ENCODE measurements at regions not wholly inside any gene's neighbourhood (a gene's known extent, or its start where the extent isn't known, plus 50 kb on each side); places are given as distances from the start of the nearest gene placed in this dataset.
A peak's percentile ranks its signal among the peaks of the same experiment; 100 is the strongest.

- Histone ChIP-seq H3K9me3 (ENCODE audit: control insufficient read depth, low read depth, low read length) (no peaks in the 10 kb centered on the region), H3K9ac (ENCODE audit: control insufficient read depth, extremely low read depth, insufficient read depth, low read length) (no peak overlapping the region), H3K27ac (ENCODE audit: control insufficient read depth, insufficient read depth, low read length) (peak overlapping the region; percentile 42), H3K4me3 (ENCODE audit: control insufficient read depth in 2 of 3, extremely low read depth in 1 of 3, insufficient read depth in 2 of 3, low read depth in 1 of 3, low read length in 3 of 3) (peak overlapping the region in 1 of 3 experiments; percentile 18), H3K79me2 (ENCODE audit: control insufficient read depth, insufficient read depth, low read length) (no peaks in the 10 kb centered on the region), H3K9me1 (ENCODE audit: control insufficient read depth, extremely low read depth, insufficient read depth, low read length) (no peaks in the 10 kb centered on the region), H3K4me1 (ENCODE audit: control insufficient read depth, extremely low read depth, insufficient read depth, low read length) (peaks cover 26% of the 10 kb centered on the region), H3K4me2 (ENCODE audit: control insufficient read depth, extremely low read depth, insufficient read depth, low read depth, low read length) (peak overlapping the region; percentile 37), H3K27me3 (ENCODE audit: control insufficient read depth, extremely low read depth, insufficient read depth, low read length) (no peaks in the 10 kb centered on the region), H4K20me1 (ENCODE audit: control insufficient read depth, extremely low read depth, insufficient read depth, low read length) (no peaks in the 10 kb centered on the region), H3K36me3 (ENCODE audit: control insufficient read depth in 2 of 2, extremely low read depth in 1 of 2, insufficient read depth in 2 of 2, low read length in 2 of 2) (no peaks in the 10 kb centered on the region), H2AFZ (ENCODE audit: control insufficient read depth, low read length) (peak overlapping the region; percentile 65)
- TF ChIP-seq EZH2 (IDR thresholded peaks at IDR 0.05; ENCODE audit: low read length) = no peak
- TF ChIP-seq, protein P1, sequence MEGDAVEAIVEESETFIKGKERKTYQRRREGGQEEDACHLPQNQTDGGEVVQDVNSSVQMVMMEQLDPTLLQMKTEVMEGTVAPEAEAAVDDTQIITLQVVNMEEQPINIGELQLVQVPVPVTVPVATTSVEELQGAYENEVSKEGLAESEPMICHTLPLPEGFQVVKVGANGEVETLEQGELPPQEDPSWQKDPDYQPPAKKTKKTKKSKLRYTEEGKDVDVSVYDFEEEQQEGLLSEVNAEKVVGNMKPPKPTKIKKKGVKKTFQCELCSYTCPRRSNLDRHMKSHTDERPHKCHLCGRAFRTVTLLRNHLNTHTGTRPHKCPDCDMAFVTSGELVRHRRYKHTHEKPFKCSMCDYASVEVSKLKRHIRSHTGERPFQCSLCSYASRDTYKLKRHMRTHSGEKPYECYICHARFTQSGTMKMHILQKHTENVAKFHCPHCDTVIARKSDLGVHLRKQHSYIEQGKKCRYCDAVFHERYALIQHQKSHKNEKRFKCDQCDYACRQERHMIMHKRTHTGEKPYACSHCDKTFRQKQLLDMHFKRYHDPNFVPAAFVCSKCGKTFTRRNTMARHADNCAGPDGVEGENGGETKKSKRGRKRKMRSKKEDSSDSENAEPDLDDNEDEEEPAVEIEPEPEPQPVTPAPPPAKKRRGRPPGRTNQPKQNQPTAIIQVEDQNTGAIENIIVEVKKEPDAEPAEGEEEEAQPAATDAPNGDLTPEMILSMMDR (optimal IDR thresholded peaks at IDR 0.05 in 1 of 3, IDR thresholded peaks at IDR 0.05 in 1 of 3, conservative IDR thresholded peaks at IDR 0.05 in 1 of 3; ENCODE audit: extremely low read depth in 1 of 3, insufficient read depth in 2 of 3, low read length in 3 of 3) = no peak
- peak; percentile 66 for DNase-seq (ENCODE audit: low read depth, low spot score)
- dilution Hi-C loops (cut with MboI; ENCODE audit: extremely low pct_ligation_motif_present, low sequenced_read_pairs) = no loop called here
- peak; percentile 74 for FAIRE-seq
Measured at GRCh38 chr12:24226745-24227350, 277.4 kb upstream of the SOX5 start.

DNA sequence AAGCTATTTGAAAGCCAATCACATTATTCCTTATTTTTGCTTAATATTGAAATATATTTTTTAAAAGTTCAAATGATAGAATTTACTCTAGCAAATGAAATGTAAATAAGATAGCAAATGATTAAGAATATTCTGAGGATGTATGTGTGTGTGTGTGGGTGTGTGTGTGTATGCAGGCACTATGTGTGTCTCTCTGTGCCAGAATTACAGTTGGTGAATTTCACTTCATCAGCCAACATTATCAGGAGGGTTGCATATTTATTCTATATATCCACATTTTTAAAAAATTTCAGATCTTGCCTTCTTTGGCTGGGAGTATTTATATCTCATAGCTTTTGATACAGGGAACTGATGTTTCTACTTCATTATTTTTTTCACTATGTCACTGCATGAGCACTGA is 274.9 kb upstream of the SOX5 start:
- no peaks in the 10 kb centered on the region for H4K20me1 ChIP-seq (ENCODE audit: control insufficient read depth, extremely low read depth, insufficient read depth, low read length)
- no peaks in the 10 kb centered on the region for H3K9me3 ChIP-seq (ENCODE audit: control insufficient read depth, low read depth, low read length)
- TF ChIP-seq, protein P1 (optimal IDR thresholded peaks at IDR 0.05 in 1 of 3, IDR thresholded peaks at IDR 0.05 in 1 of 3, conservative IDR thresholded peaks at IDR 0.05 in 1 of 3; ENCODE audit: extremely low read depth in 1 of 3, insufficient read depth in 2 of 3, low read length in 3 of 3) = no peak
- no peak for TF ChIP-seq EZH2 (IDR thresholded peaks at IDR 0.05; ENCODE audit: low read length)
- no peaks in the 10 kb centered on the region for H3K79me2 ChIP-seq (ENCODE audit: control insufficient read depth, insufficient read depth, low read length)
- H3K4me2 ChIP-seq (ENCODE audit: control insufficient read depth, extremely low read depth, insufficient read depth, low read depth, low read length) = no peak overlapping the region
- no peak overlapping the region for H2AFZ ChIP-seq (ENCODE audit: control insufficient read depth, low read length)
- no peak overlapping the region for H3K9ac ChIP-seq (ENCODE audit: control insufficient read depth, extremely low read depth, insufficient read depth, low read length)
- no peaks in the 10 kb centered on the region for H3K36me3 ChIP-seq (ENCODE audit: control insufficient read depth in 2 of 2, extremely low read depth in 1 of 2, insufficient read depth in 2 of 2, low read length in 2 of 2)
- H3K4me1 ChIP-seq (ENCODE audit: control insufficient read depth, extremely low read depth, insufficient read depth, low read length) = peaks cover 26% of the 10 kb centered on the region
- no peak overlapping the region for H3K27ac ChIP-seq (ENCODE audit: control insufficient read depth, insufficient read depth, low read length)
- no peak overlapping the region for H3K4me3 ChIP-seq (ENCODE audit: control insufficient read depth in 2 of 3, extremely low read depth in 1 of 3, insufficient read depth in 2 of 3, low read depth in 1 of 3, low read length in 3 of 3)
- no peak for DNase-seq (ENCODE audit: low read depth, low spot score)
- dilution Hi-C loops (cut with MboI; ENCODE audit: extremely low pct_ligation_motif_present, low sequenced_read_pairs) = no loop called here
- no peaks in the 10 kb centered on the region for H3K27me3 ChIP-seq (ENCODE audit: control insufficient read depth, extremely low read depth, insufficient read depth, low read length)
- H3K9me1 ChIP-seq (ENCODE audit: control insufficient read depth, extremely low read depth, insufficient read depth, low read length) = no peaks in the 10 kb centered on the region
- no peak for FAIRE-seq

All from keratinocyte (primary cell).